ENCODE measurements at regions not wholly inside any gene's neighbourhood (a gene's known extent, or its start where the extent isn't known, plus 50 kb on each side); places are given as distances from the start of the nearest gene placed in this dataset.

DNA sequence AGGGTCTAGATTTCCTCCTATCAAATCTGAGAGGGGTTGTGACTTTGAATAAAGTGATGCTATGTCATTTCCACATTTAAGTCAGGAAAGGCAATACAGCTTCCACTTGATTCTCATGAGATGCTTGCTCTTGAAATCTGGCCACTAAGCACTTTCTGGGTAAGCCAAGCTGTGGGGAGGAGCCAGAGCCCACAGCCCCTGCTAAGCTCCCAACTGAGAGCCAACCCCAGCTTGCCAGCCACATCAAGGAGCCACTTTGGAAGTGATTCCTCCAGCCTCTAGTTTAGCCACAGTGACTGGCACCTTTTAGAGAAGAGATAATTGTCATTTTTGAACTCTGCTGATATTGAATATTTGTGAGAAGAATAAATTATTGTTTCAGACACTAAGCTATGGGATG lies 1441.5 kb upstream of the IGFBP7 start:
- DNase-seq: no peak

DNA sequence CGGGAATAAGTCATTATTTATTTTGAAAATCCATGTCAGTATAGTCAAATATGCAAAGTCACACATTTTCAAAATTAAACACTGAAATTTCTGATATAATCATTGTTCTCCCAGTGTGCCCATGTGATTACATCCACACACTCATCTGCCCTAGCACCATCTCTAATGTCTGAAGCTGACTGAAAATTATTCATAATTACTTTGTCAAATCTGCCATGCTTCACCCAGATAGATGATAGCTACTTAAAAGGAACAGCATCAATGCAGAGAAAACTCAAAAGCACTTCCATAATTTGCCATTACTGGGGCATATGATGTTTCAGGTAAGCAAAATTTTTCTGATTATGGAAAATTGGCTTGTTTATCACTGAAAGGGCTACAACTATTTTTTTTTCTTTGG lies 1433.3 kb upstream of the IGFBP7 start:
- DNase-seq: no peak

DNA sequence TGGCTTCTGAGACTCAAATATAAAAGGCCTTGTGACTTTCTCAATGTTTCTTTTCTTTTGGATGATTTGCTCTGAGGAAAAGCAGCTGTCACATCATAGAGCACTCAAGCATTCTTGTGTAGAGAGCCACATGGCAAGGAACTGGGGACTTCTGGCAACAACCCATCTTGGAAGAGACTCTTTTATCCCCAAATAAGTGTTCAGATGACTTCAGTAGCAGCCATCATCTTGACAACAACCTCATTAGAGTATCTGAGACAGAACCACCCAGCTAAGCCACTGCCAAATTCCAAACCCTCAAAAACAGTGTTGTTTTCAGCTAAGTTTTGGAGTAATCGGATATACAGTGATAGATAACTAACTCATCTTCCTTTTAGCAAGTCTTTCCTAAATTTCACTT lies 1431.7 kb upstream of the IGFBP7 start:
- DNase-seq: no peak

DNA sequence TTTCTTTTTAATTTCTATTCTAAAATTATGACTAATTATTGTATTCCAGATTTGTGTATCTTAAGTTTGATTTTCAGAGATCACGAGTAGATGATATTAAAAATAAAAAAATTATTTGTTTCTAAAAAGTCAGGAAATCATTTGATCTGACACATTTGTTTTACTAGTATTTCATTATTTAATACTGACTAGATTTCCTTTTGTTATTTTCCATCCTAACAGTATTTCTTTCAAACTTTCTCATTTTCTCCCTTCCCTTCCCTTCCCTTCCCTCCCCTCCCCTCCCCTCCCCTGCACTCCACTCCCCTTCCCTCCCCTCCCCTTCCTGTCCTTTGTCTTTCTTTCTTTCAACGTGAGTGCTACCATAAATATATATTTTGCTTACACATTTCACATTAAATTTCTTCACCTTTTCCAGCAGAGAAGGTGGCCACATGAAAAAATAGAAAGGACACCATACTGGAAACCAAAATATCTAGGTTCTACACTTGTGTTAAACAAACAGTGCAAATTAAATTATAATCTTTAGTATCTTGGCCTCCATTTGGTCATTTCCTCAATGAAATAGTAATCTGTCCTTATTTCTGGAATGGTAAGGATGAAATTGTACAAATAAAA lies 1412.7 kb upstream of the IGFBP7 start:
- no peak for DNase-seq

DNA sequence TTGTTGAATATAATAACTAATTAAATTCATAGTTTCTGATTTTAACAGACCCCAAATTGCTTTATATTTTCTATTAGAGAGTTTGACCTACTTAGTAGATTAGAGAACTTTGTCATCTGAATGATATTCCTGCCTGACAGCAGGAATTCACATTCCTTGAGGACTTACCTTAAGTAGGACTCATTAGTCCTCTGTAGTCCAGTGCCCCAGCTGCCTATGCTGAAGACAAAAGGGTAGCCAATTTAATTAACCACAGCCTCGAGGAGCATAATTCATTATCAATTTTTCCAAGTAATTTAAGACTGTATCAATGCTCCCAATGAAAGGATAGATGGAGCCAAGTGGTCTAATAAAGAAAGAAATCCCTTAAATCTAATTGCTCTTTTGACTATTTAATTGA lies 1405.0 kb upstream of the IGFBP7 start:
- DNase-seq: peak; percentile 92

DNA sequence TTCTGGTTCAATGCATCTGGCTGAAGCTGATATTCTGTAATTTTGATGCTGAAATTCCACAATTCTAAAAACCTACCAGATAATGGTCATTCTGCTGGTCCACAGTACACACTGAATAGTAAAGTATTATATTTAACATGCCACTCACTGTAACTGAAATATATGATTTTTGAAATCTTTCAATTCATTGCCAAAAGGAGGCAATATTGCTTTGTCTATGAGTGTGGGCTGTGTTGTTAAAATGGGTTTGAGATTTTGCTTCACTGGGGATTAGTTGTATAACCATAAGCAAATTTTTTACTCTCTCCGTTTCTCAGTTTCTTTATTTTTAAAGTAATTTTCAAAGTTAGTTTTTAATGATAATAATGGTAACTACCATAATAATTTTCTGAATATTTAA lies 1404.1 kb upstream of the IGFBP7 start:
- DNase-seq: peak; percentile 56

DNA sequence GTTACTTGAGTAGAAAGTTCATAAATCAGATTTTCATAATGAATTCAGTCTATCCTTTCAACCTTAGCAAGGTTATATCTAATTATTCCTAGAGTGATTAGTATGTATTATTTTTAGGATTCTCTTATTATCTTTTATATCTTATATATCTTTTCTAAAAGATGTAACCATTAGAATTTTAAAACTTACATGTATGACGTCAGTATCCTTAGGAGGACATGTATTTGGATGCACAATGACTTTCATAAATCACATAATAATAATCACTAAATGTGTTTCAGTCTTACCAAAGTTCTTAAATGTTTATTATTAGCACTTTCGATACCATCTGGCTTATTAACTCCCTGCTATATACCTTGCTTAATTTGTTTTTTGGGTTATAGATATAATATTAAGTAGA lies 1400.5 kb upstream of the IGFBP7 start:
- no peak for DNase-seq

DNA sequence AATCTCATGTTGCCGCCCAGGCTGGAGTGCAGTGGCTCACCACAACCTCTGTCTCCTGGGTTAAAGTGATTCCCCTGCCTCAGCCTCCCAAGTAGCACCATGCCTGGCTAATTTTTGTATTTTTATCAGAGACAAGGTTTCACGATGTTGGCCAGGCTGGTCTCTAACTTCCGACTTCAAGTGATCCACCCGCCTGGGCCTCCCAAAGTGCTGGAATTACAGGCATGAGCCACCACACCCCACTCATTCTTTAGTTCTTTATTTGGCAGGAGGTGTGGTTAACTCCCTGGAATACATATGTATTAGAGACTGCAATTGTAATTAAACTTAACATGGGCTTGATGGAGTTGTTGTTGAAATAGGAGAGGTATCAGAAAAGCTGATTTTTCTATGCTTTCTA lies 1396.9 kb upstream of the IGFBP7 start:
- DNase-seq: no peak

DNA sequence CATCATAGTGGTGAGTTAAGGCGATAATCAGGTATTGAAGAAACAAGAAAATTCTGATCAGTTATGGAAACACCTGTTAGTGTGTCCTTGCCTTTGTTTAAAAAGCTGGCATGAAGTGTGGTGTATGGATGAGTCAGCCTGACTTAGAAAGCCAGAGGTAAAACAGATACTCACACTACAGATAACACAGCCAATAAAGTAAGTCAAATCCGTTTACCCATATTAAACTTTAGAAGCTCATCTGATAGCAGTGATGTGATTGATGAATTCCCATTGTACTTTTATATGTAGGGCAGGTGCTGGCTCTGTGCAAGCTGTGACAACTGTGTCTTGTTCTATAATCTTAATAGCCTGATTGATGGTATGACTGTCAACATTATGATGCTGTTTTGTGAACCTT lies 1392.7 kb upstream of the IGFBP7 start:
- peak; percentile 82 for DNase-seq

DNA sequence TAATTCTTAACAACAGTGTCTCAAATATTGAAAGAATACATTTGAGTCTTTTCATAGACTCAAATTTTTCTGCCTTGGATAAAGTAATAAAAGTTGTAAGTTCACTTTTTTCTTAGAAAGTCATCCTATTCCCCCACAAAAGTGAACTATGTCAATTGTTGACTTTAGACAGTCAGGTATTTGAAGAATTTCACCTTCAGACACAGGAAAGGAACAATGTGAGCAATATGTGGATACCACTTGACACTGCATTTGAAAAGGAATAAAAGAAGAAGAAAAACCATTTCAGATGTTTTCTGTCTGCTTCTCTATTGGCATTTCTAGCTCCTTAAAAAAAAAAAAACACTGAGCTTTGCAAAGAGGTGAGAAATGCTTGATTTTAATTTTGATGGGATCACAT lies 1389.0 kb upstream of the IGFBP7 start:
- no peak for DNase-seq

DNA sequence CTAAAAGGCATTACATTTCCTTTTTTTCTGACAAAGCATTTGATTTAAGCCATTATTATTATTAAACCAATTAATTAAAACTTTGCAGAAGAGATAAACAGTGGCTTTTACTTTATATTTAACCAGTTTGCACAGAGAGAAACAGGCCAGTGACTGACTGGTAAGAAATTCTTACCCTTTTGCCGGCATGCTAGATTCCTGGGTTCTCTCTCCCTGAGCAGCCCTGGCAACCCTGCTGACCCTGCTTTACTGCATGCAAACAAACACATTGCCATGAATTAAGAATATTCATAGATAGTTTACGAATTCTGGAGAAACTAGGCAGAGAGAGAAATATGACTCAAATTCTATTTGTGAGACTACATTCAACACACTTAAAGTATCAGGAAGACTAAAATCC lies 1381.4 kb upstream of the IGFBP7 start:
- no peak for DNase-seq

DNA sequence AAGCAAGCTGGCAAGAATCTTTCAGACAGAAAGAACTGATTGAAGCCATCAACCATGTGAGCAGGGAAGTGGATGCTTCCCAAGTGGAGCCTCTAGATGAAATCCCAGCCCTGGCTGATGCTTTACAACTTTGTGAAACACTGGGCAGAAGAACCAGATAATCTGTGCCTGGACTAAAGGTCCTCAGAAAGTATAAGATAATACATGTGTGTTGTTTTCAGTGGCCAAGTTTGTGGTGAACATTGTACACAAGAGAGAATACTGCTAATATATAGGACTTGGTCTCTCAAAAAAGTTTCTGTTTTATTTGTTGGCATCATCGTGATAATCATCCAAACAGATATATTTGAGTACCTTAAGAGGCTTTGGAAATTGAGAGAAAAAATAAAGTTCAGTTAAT lies 1367.8 kb upstream of the IGFBP7 start:
- no peak for DNase-seq

DNA sequence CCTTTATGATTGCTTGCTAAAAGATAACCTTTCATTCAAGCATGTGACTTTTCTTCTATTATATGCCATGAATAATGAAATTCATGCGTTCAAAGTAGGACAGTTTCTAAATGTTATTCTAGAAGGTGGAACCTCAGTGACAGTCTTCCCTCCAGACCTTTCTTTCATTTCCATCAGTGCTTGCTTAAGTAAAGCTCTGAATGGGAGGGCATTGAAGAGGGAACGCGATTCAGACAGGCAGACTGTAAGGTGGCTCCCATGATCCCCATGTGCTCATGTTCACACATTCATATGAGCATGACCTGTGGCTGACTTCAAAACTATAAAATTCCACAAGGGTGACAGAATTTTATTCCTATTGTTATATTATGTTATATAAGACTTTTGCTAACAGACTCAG lies 1367.3 kb upstream of the IGFBP7 start:
- no peak for DNase-seq

DNA sequence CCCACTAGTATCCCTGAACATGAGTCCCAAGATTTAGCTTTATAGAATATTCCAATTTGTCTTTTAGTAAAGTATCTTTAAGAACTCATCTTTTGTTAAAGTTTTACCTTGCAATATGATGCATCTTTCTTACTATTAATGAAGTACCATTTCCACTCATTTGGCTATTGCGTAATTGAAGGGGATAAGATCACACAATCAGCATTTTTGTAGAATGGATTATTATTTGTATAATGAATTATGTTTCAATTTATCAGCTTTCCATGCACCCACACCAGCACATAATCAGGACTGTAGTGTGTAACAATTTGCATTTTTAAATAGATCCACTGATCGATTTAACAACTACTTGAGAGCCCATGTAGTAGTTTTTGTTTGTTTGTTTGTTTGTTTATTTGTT lies 1364.9 kb upstream of the IGFBP7 start:
- no peak for DNase-seq

DNA sequence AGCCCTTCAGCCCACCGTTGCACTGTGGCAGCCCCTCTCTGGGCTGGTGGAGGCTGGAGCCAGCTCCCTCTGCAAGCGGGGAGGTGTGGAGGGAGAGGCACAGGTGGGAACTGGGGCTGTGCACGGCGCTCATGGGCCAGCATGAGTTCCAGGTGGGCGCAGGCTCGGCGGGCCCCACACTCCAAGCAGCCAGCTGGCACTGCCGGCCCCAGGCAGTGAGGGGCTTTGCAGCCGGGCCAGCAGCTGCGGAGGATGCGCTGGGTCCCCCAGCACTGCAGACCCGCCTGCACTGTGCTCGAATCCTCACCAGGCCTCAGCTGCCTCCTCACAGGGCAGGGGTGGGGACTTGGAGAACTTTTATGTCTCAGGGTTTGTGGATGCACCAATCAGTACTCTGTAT lies 1354.8 kb upstream of the IGFBP7 start:
- no peak for DNase-seq

DNA sequence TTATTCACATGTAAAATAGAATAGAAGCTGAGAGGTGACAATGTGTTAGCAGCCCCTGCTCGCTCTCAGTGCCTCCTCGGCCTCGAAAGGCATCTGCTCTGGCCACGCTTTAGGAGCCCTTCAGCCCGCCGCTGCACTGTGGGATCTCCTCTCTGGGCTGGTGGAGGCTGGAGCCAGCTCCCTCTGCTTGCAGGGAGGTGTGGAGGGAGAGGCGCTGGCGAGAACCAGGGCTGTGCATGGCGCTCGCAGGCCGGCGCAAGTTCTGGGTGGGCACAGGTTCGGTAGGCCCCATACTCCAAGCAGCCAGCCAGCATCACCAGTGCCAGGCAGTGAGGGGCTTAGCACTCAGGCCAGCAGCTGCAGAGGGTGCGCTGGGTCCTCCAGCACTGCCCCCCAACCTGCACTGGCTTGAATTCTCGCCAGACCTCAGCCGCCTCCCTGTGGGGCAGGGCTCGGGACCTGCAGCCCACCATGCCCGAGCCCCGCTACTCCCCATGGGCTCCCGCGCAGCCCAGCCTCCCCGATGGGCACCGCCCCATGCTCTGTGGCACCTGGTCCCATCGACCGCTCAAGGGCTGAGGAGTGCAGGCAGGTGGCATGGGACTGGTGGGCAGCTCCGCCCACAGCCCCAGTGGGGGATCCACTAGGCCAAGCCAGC lies 1346.7 kb upstream of the IGFBP7 start:
- DNase-seq: no peak

DNA sequence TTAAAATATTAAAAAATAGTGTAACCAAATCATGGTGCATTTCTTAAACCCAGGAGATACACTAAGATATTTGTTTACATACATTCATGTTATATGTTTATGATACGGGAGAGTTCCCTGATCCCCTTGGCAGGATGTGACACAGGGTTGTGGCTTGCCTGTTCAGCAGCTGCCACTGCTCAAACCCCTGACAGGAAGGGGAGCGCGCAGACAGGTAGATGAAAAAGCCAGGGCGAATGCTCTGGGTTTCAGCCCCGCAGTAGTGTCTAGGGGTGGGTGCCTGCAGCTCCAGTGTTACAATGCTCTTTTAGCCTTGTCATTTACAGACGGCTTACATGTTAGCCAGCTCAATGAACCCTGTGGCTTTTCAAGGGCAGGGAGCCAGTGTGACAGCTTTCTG lies 1343.8 kb upstream of the IGFBP7 start:
- no peak for DNase-seq

DNA sequence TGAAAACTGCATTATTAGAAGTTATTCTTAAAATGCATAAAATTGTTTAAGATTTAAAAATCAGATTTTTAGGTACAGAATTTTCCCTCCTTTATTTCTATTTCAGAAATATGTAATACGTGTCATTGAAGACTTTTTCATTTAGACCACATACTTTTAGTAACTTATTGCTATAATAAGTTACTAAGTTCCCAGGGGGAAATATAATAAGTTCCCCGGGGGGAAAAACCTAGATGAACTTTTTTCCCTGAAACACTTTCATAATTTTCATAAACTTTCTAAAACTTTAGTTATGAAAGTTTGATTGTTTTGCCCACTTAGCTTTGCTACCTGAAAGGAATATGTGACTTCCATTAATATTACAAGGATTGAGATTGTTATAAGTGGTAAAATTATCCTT lies 1341.5 kb upstream of the IGFBP7 start:
- DNase-seq: no peak

DNA sequence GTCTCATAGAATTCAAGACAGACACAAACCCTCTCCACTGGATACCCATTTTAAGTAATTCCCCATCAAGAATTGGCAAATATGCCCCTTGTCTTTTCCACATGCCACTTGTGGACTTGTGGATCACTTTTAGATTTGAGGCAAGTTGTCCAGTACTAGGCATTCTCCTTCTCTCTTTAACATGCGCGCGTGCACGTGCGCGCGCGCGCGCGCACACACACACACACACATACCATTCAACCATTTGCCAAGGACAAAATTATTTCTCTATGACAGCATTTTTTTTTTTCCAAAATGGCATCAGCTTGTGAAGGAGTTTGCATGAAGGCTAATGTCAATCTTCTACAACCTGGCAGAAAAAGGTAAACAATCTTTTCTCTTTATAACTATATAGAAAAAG lies 1325.7 kb upstream of the IGFBP7 start:
- DNase-seq: no peak

DNA sequence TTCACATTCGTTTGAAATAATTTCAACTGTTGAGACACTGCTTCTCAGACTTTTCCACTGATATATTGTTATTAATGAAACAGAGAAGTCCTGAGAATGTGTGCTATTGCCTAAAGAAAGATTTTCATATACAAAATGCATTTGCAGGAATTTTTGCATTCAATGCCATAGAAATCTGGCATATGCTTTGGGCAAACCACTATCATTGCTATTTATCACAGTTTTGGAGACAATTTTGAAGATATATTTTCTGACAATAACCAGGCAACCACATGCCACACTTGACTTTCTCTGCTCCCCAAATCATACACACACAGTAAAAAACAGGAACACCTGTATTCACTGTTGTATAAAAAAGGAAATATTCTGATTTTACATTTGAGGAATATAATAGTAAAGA lies 1303.7 kb upstream of the IGFBP7 start:
- DNase-seq: no peak

DNA sequence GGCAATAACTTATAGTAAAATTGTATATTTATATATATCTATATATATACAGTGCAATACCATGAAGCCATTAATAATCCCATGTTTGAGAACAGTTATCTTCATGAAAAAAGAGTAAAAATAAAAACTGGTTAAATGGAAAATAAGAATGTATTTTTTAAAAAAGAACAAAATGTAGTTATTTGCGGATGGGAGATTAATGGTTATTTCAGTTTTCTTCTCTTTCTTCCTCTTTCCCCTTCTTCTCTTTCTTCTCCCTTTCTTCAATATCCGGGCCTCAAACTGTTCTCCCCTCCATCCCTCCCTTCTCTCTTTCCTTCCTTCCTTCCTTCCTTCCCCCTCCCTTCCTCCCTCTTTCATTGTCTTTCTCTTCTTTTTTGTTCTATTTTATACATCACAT lies 1301.7 kb upstream of the IGFBP7 start:
- no peak for DNase-seq

DNA sequence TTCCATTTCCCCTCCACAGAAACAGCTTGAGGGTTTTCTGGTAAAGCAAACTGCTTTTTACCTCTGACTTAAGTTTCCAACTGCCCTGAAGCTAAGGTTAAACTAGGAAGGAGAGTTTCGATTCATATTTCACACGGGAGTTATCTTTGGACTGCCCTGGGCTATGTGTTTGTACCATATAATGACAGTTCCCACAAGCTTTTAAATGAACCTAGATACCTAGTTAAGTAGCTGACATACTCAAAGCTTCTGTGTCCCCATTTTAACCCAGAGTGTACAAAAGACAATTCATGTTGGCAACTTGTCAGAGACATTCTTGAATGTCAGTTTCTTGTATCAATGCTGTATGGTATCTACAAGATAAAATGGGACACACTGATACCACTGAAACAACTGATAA lies 1296.6 kb upstream of the IGFBP7 start:
- no peak for DNase-seq

DNA sequence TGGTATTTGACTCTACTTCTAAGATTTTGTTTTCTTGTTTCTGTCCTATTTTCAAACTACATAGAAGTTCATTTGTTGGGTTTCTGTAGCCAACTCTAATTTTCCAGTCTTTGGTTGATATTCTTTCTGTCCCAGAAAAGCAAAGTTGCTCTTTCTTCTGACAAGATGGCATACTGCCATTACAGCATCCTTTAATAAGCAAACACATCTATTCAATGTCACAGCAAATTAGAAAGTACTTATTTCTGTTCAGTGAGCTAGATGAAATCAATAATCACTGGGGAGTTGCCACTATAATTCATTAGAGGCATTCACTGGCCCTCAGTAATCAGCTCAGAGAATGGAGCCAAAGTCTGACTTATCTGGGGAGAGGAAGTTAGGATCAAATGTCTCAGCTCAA lies 1258.0 kb upstream of the IGFBP7 start:
- DNase-seq: peak; percentile 78

DNA sequence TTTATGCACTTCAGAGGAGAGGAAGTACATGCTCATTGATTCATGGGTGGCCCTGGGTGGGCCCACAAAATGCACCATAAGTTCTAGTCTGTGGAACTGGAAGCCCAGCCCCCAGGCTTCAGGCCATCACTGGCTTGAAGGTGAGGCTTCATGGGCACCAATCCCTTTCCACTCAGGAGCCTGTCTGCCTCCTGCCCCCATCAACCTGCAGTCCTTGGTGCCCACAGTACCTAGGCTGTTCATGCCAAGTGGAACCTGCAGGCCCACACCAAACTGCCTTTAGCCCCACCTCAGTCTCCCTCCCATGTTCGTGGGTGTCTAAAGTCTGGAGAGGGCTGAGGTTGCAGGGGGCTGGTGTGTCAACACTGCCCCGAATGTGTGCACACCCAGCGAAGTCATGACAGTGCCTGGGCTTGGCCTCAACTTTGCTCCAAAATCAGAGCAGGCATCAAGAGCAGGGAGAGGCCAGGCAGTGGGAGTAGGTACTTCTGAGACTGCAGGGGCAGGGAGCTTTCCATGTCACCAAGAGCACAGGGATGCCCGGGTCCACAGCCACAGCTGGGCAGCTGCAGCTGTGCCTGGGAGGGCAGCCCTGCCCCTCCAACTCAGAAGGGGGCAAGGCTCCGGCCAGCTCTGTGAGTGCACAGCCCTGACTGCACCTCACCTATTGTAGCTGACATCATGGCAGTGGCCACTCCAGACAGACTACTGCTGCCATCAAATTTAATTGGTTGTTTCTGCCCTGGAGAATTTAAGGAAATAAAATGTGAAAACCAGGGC lies 1250.4 kb upstream of the IGFBP7 start:
- no peak for DNase-seq

DNA sequence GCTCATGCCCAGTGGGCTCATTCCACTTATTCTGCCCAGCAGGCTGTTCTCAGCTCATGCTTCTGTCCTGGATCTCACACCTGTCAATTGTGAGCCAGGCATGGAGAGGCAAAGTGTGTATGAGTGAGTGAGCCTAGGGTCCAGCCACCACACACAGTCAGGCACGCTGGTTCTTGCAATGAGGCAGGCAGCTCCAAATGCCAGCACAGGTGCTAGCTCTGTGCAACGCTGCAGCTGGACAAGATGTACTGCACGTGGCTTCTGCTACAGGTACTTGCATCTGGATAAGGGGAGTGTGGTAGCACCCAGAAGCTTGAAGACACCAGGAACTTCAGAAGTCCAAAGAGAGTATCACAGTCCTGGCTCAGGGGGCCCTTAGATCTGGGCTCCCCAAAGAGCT lies 1249.4 kb upstream of the IGFBP7 start:
- no peak for DNase-seq
